ENCODE measurements at regions not wholly inside any gene's neighbourhood (a gene's known extent, or its start where the extent isn't known, plus 50 kb on each side); places are given as distances from the start of the nearest gene placed in this dataset.
A peak's percentile ranks its signal among the peaks of the same experiment; 100 is the strongest.

DNA sequence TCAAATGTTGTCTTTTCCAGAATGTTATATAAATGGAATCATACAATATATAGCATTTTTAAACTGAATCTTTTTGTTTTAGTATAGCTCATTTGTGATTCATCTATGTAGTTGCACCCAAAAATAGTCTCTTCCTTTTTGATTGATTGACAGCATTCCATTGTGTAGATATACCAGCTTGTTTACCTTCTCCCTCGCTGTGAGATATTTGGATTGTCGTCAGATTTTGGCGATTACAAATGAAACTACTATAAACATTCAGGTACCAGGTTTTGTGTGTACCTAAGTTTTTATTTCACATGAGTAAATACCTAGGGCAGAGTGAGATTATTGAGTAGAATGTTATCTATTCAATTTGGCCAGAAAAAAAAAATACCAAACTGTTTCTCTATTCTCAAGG is 584.7 kb upstream of the SORCS1 start:
- Histone ChIP-seq H3K4me1 (ENCODE audit: low read depth) (no peaks in the 10 kb centered on the region), H3K36me3 (no peaks in the 10 kb centered on the region), H3K27ac (no peak overlapping the region), H3K4me3 (no peak overlapping the region), H3K9me3 (ENCODE audit: low read depth) (no peaks in the 10 kb centered on the region), H3K27me3 (no peaks in the 10 kb centered on the region)
- DNase-seq (ENCODE audit: low read depth in 1 of 2, low spot score in 1 of 2): no peak
- TF ChIP-seq, protein P1, sequence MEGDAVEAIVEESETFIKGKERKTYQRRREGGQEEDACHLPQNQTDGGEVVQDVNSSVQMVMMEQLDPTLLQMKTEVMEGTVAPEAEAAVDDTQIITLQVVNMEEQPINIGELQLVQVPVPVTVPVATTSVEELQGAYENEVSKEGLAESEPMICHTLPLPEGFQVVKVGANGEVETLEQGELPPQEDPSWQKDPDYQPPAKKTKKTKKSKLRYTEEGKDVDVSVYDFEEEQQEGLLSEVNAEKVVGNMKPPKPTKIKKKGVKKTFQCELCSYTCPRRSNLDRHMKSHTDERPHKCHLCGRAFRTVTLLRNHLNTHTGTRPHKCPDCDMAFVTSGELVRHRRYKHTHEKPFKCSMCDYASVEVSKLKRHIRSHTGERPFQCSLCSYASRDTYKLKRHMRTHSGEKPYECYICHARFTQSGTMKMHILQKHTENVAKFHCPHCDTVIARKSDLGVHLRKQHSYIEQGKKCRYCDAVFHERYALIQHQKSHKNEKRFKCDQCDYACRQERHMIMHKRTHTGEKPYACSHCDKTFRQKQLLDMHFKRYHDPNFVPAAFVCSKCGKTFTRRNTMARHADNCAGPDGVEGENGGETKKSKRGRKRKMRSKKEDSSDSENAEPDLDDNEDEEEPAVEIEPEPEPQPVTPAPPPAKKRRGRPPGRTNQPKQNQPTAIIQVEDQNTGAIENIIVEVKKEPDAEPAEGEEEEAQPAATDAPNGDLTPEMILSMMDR (IDR thresholded peaks at IDR 0.05; ENCODE audit: low read depth, low read length): no peak

DNA sequence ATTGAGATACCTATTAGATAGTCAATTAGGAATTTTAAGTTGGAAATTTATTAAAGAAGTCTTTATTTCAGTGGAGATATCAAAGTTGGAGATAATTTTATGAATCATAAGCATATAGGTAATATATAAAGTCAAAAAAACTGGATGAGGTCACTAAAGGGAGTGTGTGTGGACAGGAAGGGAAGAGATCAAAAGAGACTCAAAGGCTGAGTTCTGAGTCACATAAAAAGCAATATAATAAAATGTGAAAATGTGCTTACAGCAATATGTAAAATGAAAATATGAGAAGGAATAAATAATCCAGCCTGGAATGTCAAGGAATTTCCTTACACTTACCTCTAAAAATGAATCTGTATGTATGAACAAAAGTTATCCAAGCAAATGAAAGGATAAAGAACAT is 583.3 kb upstream of the SORCS1 start:
- Histone ChIP-seq H3K27ac (no peak overlapping the region), H3K36me3 (no peaks in the 10 kb centered on the region), H3K4me3 (no peak overlapping the region), H3K9me3 (ENCODE audit: low read depth) (no peaks in the 10 kb centered on the region), H3K4me1 (ENCODE audit: low read depth) (no peaks in the 10 kb centered on the region), H3K27me3 (no peaks in the 10 kb centered on the region)
- no peak for DNase-seq (ENCODE audit: low read depth in 1 of 2, low spot score in 1 of 2)
- TF ChIP-seq, protein P1 (IDR thresholded peaks at IDR 0.05; ENCODE audit: low read depth, low read length): no peak

- H3K36me3 ChIP-seq: no peaks in the 10 kb centered on the region
- TF ChIP-seq, protein P1 (IDR thresholded peaks at IDR 0.05; ENCODE audit: low read depth, low read length): no peak
- H3K4me1 ChIP-seq (ENCODE audit: low read depth): no peaks in the 10 kb centered on the region
- no peak for DNase-seq (ENCODE audit: low read depth in 1 of 2, low spot score in 1 of 2)
- H3K4me3 ChIP-seq: no peak overlapping the region
- no peak overlapping the region for H3K27ac ChIP-seq
- H3K27me3 ChIP-seq: no peaks in the 10 kb centered on the region
- no peaks in the 10 kb centered on the region for H3K9me3 ChIP-seq (ENCODE audit: low read depth)
Observed at GRCh38 chr10:107741971-107742370, 577.5 kb upstream of the SORCS1 start.

DNA sequence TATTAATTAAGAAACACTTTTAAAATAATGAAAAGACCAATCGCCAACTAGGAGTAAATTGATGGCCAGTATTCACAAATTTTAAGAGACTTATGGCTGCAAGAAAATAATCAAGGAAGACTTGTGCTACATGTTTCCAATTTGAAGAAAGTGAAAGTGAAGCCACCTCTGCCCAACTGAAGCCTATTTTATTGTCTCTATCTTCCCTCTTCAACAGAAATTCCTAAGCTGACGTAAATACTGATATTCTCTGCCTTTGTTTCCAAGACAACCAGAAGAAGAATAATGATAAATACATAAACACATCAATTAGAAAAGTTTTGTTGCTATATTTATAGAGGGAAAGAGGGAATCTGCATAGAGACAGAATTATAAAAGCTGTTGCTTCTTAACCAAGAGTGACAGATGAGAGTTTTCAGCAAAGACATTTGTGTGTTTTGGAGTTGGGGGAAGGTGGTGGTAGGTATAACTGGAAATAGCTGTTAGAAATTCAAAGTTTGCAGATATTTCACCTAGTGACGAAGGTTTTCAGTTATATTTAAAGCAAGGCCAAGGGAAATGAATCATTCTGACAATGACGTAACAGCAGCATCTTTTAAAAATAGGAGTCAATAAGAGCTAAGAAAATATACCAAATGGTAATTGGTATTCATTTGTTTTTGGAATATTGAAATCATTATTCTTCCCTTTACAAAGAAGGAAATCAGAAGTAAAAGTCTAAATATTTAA is 576.6 kb upstream of the SORCS1 start:
- H3K9me3 ChIP-seq (ENCODE audit: low read depth): no peaks in the 10 kb centered on the region
- TF ChIP-seq, protein P1 (IDR thresholded peaks at IDR 0.05; ENCODE audit: low read depth, low read length): no peak
- no peaks in the 10 kb centered on the region for H3K27me3 ChIP-seq
- DNase-seq (ENCODE audit: low read depth in 1 of 2, low spot score in 1 of 2): peak in 1 of 2 donors; percentile 14
- H3K4me1 ChIP-seq (ENCODE audit: low read depth): no peaks in the 10 kb centered on the region
- no peaks in the 10 kb centered on the region for H3K36me3 ChIP-seq
- H3K27ac ChIP-seq: no peak overlapping the region
- no peak overlapping the region for H3K4me3 ChIP-seq

DNA sequence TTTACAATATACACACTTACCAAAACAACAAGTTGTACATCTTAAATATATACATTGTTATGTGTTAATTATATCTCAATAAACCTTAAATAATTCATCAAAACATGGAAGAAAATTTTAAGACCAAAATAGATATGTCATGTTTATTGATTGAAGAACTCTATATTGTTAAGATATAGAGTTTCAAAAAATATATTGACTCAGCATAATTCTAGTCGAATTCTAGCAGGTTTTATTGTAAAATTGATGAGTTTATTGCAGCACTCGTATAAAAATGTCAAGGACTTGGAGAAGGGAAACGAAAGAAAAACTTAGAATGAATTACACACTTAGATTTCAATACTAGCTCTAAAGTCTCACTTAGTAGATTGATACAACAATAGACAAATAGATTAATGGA is 575.4 kb upstream of the SORCS1 start:
- Histone ChIP-seq H3K9me3 (ENCODE audit: low read depth) (no peaks in the 10 kb centered on the region), H3K27me3 (no peaks in the 10 kb centered on the region)

More for the DNA sequence above, 575.4 kb upstream of the SORCS1 start:
- Histone ChIP-seq H3K4me3 (no peak overlapping the region), H3K4me1 (ENCODE audit: low read depth) (no peaks in the 10 kb centered on the region), H3K27ac (no peak overlapping the region), H3K36me3 (no peaks in the 10 kb centered on the region)
- TF ChIP-seq, protein P1 (IDR thresholded peaks at IDR 0.05; ENCODE audit: low read depth, low read length): no peak
- no peak for DNase-seq (ENCODE audit: low read depth in 1 of 2, low spot score in 1 of 2)
